NCI-H2171 (cell line): ENCODE measurements at regions not wholly inside any gene's neighbourhood (a gene's known extent, or its start where the extent isn't known, plus 50 kb on each side); places are given as distances from the start of the nearest gene placed in this dataset.
"Not testable (repeated sequence)": the region's sequence is repeated elsewhere in the genome, so short reads cannot be mapped to it uniquely, and the experiment has no call there.

Source experiments
- DNase-seq: peaks from one replicate; lab custom pipeline; 2025; lab: John Stamatoyannopoulos, UW

DNA sequence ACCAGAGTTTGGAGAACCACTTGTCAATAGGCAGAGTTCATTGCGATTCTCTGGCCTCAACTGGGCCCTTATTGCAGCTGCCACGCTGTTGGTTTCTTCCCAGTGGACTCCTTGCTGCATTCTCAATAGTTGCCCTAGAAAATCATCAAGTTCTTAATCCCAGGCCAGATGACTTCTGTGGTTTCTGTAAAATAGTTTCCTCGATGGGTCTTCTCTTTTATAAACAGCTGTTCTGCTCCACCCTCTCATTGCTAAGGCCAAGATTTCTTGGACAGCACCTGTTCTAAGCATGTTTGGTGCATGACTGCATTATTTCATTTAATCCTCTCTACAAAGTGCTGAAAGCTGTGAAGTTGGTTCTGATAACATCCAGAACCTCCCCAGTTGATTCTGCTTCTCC is 131.0 kb downstream of the BCL2L11 start:
- DNase-seq = no peak

DNA sequence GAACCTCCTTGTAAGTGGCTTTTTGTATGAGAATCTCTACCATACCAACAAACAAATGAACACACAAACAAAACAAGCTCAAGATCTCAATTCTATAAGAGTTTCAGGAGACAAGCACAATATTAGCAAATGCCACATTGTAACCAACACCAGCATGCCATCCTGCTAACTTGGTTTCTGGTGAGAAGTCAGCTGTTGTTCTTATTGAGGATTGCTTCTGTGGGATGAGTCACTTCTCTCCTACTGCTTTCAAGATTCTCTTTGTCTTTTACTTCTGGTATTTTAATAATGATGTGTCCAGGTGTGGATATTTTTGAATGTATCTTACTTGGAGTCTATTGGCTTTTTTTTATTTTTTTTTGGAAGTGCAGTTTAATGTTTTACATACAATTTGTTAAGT is 131.7 kb downstream of the BCL2L11 start:
- no peak for DNase-seq

GRCh38 chr2:111254916-111255315 is 134.2 kb downstream of the BCL2L11 start:
- DNase-seq = not testable (repeated sequence)

- DNase-seq = not testable (repeated sequence)
Observed at GRCh38 chr2:111256628-111257027, 135.9 kb downstream of the BCL2L11 start.

DNA sequence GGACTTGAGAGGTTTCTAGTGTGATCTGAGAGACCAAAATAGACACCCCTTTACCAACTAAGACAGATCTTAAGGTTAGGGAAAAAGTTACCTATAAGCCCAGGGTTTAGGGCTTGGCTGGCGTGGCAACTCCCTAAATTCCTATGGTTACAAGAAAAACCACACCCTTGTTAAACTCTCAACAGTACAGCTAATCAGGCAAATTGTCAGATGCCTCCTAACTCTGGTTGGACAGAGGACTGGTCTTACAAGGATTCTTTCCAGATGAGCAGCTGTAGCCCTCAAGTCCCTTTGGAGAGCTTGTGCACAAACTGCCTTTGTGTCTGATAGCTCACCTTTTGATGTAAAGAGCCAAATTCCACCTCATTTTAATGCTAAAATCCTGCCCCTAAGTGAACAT is 136.9 kb downstream of the BCL2L11 start:
- not testable (repeated sequence) for DNase-seq

GRCh38 chr2:111258318-111258717 is 137.6 kb downstream of the BCL2L11 start:
- DNase-seq = not testable (repeated sequence)

DNA sequence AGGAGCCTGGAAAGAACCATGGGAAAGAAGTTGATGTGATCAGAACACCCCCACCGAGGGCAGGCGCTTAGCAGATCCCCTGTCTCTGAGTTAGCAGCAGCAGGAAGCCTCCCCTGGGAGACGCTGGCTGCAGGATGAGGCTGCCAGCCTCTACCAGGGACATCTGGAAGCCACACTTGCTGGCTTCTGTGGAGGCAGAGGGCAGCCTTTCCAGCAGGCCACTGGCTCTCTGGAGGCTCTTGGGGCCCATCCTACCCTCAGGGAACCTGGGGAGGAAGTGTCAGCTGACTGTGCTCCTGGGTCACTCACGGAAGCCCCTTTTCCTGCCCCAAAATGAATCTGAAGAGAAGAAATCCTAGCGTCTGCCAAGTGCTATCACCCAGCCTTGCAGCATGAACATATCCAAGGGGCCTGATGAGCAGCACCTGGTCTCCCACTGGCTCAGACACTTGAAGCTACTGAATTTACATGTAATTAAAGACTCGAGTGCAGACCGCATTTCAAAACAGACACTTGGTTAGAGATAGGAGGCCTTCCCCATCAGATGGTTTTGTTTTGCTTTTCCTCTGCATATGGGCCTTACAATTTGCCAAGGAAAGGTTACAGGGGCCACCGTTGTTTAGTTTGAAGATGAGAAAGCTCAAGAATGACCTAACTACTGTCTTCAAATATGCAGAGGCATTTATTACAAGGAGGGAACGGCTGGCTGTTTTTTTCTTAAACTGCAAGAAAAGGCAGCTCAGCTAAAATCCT is 142.1 kb downstream of the BCL2L11 start:
- not testable (repeated sequence) for DNase-seq

GRCh38 chr2:111263380-111264017 is 142.8 kb downstream of the BCL2L11 start:
- not testable (repeated sequence) for DNase-seq

GRCh38 chr2:111264956-111265355 is 144.2 kb downstream of the BCL2L11 start:
- not testable (repeated sequence) for DNase-seq

GRCh38 chr2:111266556-111266955 is 145.8 kb downstream of the BCL2L11 start:
- DNase-seq = not testable (repeated sequence)

DNA sequence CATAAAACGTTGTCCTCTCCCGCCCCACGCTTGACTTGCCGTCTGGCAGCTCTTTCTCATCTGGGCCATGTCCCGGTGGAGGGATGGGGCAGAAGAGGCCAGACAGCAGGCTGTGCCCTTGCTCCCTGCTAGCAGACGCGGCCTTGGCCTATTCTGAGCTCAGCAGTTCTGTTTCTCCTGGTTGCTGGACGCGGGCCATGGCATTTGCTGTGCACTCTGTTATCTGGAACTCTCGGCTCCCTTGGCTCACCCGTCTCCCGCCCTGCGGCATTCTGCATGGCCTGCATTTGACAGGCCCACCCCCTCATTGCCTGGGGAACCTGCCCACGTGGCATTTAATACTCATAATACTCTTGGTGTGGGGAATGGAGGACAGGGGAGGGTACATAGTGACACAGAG is 146.3 kb downstream of the BCL2L11 start:
- DNase-seq = not testable (repeated sequence)

- DNase-seq = not testable (repeated sequence)
Observed at GRCh38 chr2:111269761-111270323, 149.1 kb downstream of the BCL2L11 start.

- DNase-seq = not testable (repeated sequence)
Observed at GRCh38 chr2:111270569-111270968, 149.9 kb downstream of the BCL2L11 start.

GRCh38 chr2:111271647-111272304 is 151.1 kb downstream of the BCL2L11 start:
- not testable (repeated sequence) for DNase-seq

- DNase-seq = not testable (repeated sequence)
Observed at GRCh38 chr2:111273007-111273406, 152.3 kb downstream of the BCL2L11 start.

DNA sequence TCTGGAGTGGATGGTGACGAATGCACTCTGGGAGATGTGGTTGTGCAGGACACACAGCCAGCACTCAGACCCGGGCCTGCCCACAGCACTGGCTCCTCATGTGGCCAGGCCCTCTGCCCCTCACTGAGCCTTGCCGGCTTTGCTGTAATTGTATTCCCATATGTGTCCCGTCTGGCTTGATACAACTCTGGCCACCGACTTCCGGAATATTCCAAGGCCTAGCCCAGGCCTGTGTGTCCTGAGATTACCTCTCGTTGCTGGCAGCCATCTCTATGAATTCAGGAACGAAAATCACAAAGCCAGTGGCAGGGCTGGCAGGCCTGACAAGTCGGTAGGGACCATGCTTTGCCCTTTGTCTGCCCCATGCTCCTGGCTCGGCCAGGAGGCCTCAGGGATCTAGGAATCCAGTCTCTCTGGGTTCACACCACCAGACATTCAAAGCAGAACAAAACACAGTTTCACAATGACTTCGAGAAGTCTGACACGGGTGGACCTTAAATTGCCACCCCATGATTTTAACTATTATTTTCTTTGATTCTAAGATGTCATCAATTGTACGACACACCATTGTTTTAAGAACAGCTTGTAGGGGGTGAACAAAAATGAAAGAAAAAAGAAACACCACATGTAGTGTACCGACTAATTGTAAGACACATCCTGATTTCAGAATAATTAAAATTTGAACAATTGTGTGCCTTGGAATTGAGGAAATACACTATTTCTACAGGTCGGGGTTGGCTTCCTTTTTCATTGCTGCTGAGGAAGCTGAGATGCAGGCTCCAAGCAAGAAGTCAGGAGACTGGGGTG is 154.5 kb downstream of the BCL2L11 start:
- not testable (repeated sequence) for DNase-seq

GRCh38 chr2:111275854-111276171 is 155.1 kb downstream of the BCL2L11 start:
- not testable (repeated sequence) for DNase-seq

- not testable (repeated sequence) for DNase-seq
Observed at GRCh38 chr2:111278133-111278532, 157.4 kb downstream of the BCL2L11 start.

DNA sequence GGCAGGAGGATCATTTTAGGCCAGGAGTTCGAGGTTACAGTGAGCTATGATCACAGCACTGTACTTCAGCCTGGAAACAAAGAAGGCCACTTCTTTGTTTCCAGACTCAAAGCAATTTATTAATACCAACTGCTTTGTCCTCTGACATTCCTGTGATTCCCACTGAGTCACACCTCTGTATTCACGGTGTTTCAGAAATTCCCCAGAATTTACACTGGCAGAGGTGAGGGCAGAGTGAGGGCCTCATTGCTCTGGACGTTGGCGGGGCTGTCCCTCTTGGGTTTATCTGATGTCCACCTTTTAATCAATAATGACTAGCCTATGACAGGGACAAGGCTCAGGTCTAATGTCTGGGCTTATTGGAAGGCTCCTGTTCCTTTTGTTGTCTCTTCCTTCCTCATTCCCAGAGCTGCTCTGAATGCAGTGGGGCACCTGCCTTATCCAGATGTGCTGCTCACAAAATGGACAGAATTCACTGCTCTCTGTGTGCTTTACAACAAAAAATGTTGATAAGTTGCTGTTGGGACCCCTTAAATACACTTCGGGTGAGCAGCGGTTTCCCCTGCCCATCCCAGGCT is 160.1 kb downstream of the BCL2L11 start:
- not testable (repeated sequence) for DNase-seq

DNA sequence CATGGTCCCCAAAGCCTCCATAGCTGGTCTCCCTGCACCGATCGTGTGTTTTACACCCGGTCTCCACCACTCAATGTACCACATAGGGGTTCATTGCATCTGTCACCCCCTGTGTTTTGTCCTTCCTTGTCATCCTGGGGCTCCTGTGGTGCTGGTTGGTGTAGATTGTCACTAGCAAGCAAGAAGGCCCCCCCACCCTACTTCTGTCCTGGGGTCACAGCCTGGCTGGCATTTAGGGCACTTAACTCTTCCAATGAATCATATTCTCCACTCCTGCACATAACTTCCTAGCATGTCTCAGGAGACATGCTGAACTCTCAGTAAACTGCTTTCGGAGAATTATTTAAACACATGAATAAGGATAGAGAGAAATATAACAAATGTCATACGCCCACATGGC is 161.4 kb downstream of the BCL2L11 start:
- not testable (repeated sequence) for DNase-seq
